ENCODE measurements at regions not wholly inside any gene's neighbourhood (a gene's known extent, or its start where the extent isn't known, plus 50 kb on each side); places are given as distances from the start of the nearest gene placed in this dataset.

DNA sequence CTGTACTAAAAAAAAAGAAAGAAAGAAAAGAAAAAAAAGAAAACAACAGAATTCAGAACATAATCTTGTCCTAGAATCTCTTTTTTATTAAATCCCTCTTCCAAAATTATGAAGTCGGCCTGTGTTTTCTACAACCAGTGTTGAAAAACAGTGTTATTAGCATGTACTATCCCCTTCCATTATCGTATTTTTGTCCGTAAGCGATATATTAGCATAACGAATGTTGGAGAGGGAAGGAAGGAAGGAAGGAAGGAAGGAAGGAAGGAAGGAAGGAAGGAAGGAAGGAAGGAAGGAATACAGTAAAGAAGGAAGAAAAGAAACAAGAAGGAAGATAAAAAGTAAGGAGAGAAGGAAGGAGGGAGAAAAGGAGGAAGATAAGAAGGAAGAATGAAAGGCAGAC is 393.0 kb upstream of the TSHZ3 start:
- Mint-ChIP-seq H3K4me3 (no peak overlapping the region), H3K27ac (no peak overlapping the region), H3K4me1 (ENCODE audit: low read depth) (no peaks in the 10 kb centered on the region), H3K36me3 (ENCODE audit: low read depth) (no peaks in the 10 kb centered on the region), H3K27me3 (ENCODE audit: low read depth) (no peaks in the 10 kb centered on the region), H3K9me3 (no peaks in the 10 kb centered on the region)

- H3K36me3 Mint-ChIP-seq (ENCODE audit: low read depth): no peaks in the 10 kb centered on the region
- H3K4me3 Mint-ChIP-seq: no peak overlapping the region
- H3K9me3 Mint-ChIP-seq: no peaks in the 10 kb centered on the region
- H3K27ac Mint-ChIP-seq: no peak overlapping the region
- H3K4me1 Mint-ChIP-seq (ENCODE audit: low read depth): no peaks in the 10 kb centered on the region
- H3K27me3 Mint-ChIP-seq (ENCODE audit: low read depth): no peaks in the 10 kb centered on the region
Measured at GRCh38 chr19:31745731-31746130, 396.5 kb upstream of the TSHZ3 start.

- Mint-ChIP-seq H3K36me3 (ENCODE audit: low read depth) (no peaks in the 10 kb centered on the region), H3K27ac (no peak overlapping the region), H3K4me1 (ENCODE audit: low read depth) (no peaks in the 10 kb centered on the region), H3K4me3 (no peak overlapping the region), H3K27me3 (ENCODE audit: low read depth) (no peaks in the 10 kb centered on the region), H3K9me3 (no peaks in the 10 kb centered on the region)
Measured at GRCh38 chr19:31749231-31749630, 400.0 kb upstream of the TSHZ3 start.

DNA sequence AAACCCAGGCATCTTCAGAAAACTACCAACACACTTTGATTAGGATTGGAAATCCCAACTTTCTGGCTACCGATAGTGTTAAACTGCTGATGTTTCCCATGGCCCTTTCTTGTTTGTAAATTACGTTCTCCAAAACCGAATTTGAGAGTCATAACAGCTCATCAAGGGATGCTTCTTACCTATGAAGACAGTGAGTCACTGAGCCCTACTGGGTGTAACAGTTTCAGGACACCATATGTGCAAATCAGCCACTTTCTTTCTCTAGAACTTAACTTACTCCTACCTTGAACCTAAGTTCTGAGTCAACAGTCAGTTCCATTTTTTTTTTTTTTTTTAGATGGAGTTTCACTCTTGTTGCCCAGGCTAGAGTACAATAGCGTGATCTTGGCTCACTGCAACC is 410.1 kb upstream of the TSHZ3 start:
- no peaks in the 10 kb centered on the region for H3K4me1 Mint-ChIP-seq (ENCODE audit: low read depth)
- no peak overlapping the region for H3K4me3 Mint-ChIP-seq
- no peaks in the 10 kb centered on the region for H3K27me3 Mint-ChIP-seq (ENCODE audit: low read depth)
- H3K9me3 Mint-ChIP-seq: peaks cover under 1% of the 10 kb centered on the region
- H3K36me3 Mint-ChIP-seq (ENCODE audit: low read depth): no peaks in the 10 kb centered on the region
- H3K27ac Mint-ChIP-seq: no peak overlapping the region

DNA sequence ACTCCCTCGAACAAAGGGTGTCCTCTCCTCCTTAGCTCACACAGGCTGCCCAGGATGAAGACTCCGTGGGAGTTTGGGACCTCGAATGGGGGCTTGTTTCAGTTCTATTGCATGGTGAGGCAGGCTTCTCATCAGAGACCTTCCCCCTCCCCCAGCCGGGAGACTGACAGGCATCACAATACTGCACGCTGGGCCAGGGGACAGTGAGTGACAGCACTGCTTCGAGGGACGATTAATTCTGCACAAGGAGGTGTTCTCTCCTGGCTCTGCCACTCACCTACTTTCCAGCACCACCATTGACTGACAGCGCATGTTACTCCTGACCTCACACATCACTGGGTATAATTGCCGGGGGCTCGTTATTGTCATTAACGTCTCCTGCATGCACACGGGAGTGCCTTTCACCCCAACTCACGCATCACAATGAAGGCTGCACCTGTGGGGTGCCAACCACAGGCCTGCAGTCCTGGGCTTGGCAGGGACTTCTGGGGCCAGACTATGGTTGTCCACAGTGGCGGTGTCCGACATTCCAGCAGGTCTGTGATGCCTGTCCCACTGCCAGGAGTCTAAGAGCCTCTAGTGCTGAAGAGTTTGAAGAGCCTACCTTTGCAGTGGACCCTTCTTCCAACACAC is 412.2 kb upstream of the TSHZ3 start:
- H3K27ac Mint-ChIP-seq: no peak overlapping the region
- H3K9me3 Mint-ChIP-seq: peaks cover 9% of the 10 kb centered on the region
- no peaks in the 10 kb centered on the region for H3K27me3 Mint-ChIP-seq (ENCODE audit: low read depth)
- H3K4me1 Mint-ChIP-seq (ENCODE audit: low read depth): no peaks in the 10 kb centered on the region
- no peak overlapping the region for H3K4me3 Mint-ChIP-seq
- no peaks in the 10 kb centered on the region for H3K36me3 Mint-ChIP-seq (ENCODE audit: low read depth)

GRCh38 chr19:31770223-31770622 is 421.0 kb upstream of the TSHZ3 start:
- Mint-ChIP-seq H3K9me3 (peaks cover 4% of the 10 kb centered on the region), H3K4me3 (no peak overlapping the region), H3K27me3 (ENCODE audit: low read depth) (no peaks in the 10 kb centered on the region), H3K4me1 (ENCODE audit: low read depth) (no peaks in the 10 kb centered on the region), H3K36me3 (ENCODE audit: low read depth) (no peaks in the 10 kb centered on the region), H3K27ac (no peak overlapping the region)

DNA sequence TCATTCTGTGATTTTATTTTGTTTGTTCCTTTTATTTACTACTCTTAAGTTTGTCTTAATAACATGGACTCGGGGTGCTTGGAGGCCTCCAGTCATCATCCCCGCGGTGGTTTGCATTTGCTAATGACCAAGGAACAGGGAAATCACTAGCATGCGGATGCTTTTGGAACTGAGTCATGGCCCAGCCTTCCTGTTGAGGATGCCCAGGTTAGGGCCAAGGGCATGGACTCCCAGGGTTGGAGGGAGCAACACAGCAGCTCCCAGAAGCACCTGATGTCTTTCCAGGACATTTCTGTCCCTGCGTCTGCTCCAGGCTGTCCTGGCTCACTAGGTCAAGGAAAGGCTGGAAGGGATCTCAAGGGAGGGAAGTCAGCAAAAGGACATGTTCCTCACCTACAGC is 423.7 kb upstream of the TSHZ3 start:
- H3K4me1 Mint-ChIP-seq (ENCODE audit: low read depth): no peaks in the 10 kb centered on the region
- H3K9me3 Mint-ChIP-seq: no peaks in the 10 kb centered on the region
- no peak overlapping the region for H3K27ac Mint-ChIP-seq
- H3K36me3 Mint-ChIP-seq (ENCODE audit: low read depth): no peaks in the 10 kb centered on the region
- no peaks in the 10 kb centered on the region for H3K27me3 Mint-ChIP-seq (ENCODE audit: low read depth)
- H3K4me3 Mint-ChIP-seq: no peak overlapping the region

- H3K4me1 Mint-ChIP-seq (ENCODE audit: low read depth): no peaks in the 10 kb centered on the region
- peaks cover 4% of the 10 kb centered on the region for H3K9me3 Mint-ChIP-seq
- no peak overlapping the region for H3K4me3 Mint-ChIP-seq
- H3K36me3 Mint-ChIP-seq (ENCODE audit: low read depth): no peaks in the 10 kb centered on the region
- no peaks in the 10 kb centered on the region for H3K27me3 Mint-ChIP-seq (ENCODE audit: low read depth)
- H3K27ac Mint-ChIP-seq: no peak overlapping the region
Measured at GRCh38 chr19:31781542-31781941, 432.3 kb upstream of the TSHZ3 start.

DNA sequence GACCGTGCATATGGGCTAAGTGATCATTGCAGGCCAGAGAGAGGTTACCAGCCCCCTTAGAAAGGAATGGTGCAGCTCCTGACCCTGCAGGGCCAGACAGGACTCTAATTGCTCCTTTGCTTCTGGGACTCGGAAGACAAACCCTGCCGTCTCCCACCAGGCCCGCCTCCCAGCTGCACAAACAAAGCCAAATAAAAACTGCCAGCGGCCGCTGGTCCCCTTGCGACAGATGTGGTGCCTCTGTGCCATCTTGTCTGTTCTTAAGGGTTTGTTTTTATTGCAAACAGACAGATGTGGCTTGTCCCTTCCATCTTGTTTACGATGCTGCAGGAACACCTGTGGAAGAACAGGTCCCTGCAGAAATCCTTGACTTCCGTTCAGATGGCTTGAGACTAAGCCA is 434.4 kb upstream of the TSHZ3 start:
- Mint-ChIP-seq H3K36me3 (ENCODE audit: low read depth) (no peaks in the 10 kb centered on the region), H3K4me1 (ENCODE audit: low read depth) (no peaks in the 10 kb centered on the region), H3K4me3 (no peak overlapping the region), H3K27ac (no peak overlapping the region), H3K9me3 (peaks cover 4% of the 10 kb centered on the region), H3K27me3 (ENCODE audit: low read depth) (no peaks in the 10 kb centered on the region)

DNA sequence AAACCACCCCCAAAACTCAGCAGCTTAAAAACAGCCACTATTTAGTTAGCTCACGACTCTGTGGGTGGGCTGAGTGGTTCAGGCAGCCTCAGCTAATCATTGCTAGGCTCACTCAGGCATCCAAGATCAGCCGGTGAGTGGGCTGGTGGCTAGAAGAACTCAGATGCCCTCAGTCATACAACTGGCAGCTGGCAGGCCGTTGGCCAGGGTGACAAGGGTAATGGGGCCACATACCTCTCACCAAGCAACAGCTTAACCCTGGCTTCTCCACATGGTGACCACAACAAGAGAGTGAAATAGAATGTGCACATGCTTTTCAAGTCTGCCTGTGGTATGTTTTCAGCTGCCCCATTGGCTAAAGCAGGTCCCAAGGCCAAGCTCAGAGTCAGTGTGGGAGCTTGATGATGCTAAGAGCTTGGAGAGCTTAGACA is 435.4 kb upstream of the TSHZ3 start:
- no peaks in the 10 kb centered on the region for H3K9me3 Mint-ChIP-seq
- no peak overlapping the region for H3K27ac Mint-ChIP-seq
- H3K4me3 Mint-ChIP-seq: no peak overlapping the region
- no peaks in the 10 kb centered on the region for H3K27me3 Mint-ChIP-seq (ENCODE audit: low read depth)
- no peaks in the 10 kb centered on the region for H3K36me3 Mint-ChIP-seq (ENCODE audit: low read depth)
- no peaks in the 10 kb centered on the region for H3K4me1 Mint-ChIP-seq (ENCODE audit: low read depth)

GRCh38 chr19:31801611-31802010 is 452.4 kb upstream of the TSHZ3 start:
- Mint-ChIP-seq H3K27me3 (ENCODE audit: low read depth) (no peaks in the 10 kb centered on the region), H3K36me3 (ENCODE audit: low read depth) (no peaks in the 10 kb centered on the region), H3K4me1 (ENCODE audit: low read depth) (no peaks in the 10 kb centered on the region), H3K27ac (no peak overlapping the region), H3K4me3 (no peak overlapping the region), H3K9me3 (peaks cover 9% of the 10 kb centered on the region)

- no peak overlapping the region for H3K4me3 Mint-ChIP-seq
- H3K27me3 Mint-ChIP-seq (ENCODE audit: low read depth): no peaks in the 10 kb centered on the region
- H3K9me3 Mint-ChIP-seq: peaks cover 5% of the 10 kb centered on the region
- no peaks in the 10 kb centered on the region for H3K4me1 Mint-ChIP-seq (ENCODE audit: low read depth)
- H3K27ac Mint-ChIP-seq: no peak overlapping the region
- no peaks in the 10 kb centered on the region for H3K36me3 Mint-ChIP-seq (ENCODE audit: low read depth)
Measured at GRCh38 chr19:31803835-31804446, 454.7 kb upstream of the TSHZ3 start.

GRCh38 chr19:31804668-31805067 is 455.4 kb upstream of the TSHZ3 start:
- Mint-ChIP-seq H3K9me3 (peaks cover 5% of the 10 kb centered on the region), H3K4me3 (no peak overlapping the region)

DNA sequence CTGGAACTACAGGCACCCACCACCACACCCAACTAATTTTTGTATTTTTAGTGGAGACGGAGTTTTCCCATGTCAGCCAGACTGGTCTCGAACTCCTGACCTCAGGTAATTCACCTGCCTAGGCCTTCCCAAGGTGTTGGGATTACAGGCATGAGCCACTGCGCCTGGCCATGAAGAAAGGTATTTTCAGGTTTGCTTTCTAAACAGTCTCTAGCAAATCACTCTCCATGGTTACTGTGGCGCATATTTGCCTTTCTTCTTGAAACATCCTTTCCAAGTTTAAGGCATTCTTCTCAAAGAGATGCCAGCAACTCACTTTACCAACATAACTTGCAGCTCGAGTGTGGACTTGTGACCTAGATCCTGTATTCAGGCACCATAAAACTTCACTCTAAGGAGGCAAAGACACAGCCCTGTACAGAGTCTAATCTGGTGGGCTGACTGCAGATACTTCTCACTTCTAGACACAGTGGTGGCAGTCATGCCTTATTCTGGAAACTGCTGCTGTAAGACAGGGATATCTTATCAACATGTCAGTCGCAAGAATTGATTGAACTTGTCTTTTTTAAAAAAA is 461.4 kb upstream of the TSHZ3 start:
- H3K4me3 Mint-ChIP-seq: no peak overlapping the region
- H3K27ac Mint-ChIP-seq: no peak overlapping the region
- H3K9me3 Mint-ChIP-seq: peaks cover 15% of the 10 kb centered on the region
- no peaks in the 10 kb centered on the region for H3K36me3 Mint-ChIP-seq (ENCODE audit: low read depth)
- H3K27me3 Mint-ChIP-seq (ENCODE audit: low read depth): no peaks in the 10 kb centered on the region
- H3K4me1 Mint-ChIP-seq (ENCODE audit: low read depth): no peaks in the 10 kb centered on the region

More at GRCh38 chr19:31804668-31805067, 455.4 kb upstream of the TSHZ3 start:
- H3K4me1 Mint-ChIP-seq (ENCODE audit: low read depth): no peaks in the 10 kb centered on the region
- H3K27ac Mint-ChIP-seq: no peak overlapping the region
- no peaks in the 10 kb centered on the region for H3K36me3 Mint-ChIP-seq (ENCODE audit: low read depth)
- H3K27me3 Mint-ChIP-seq (ENCODE audit: low read depth): no peaks in the 10 kb centered on the region

- Mint-ChIP-seq H3K27me3 (ENCODE audit: low read depth) (no peaks in the 10 kb centered on the region), H3K27ac (no peak overlapping the region), H3K4me3 (no peak overlapping the region), H3K4me1 (ENCODE audit: low read depth) (no peaks in the 10 kb centered on the region), H3K9me3 (peaks cover 19% of the 10 kb centered on the region), H3K36me3 (ENCODE audit: low read depth) (no peaks in the 10 kb centered on the region)
Measured at GRCh38 chr19:31817971-31818797, 468.9 kb upstream of the TSHZ3 start.
